ENCODE measurements at regions not wholly inside any gene's neighbourhood (a gene's known extent, or its start where the extent isn't known, plus 50 kb on each side); places are given as distances from the start of the nearest gene placed in this dataset.
"Not testable (repeated sequence)": the region's sequence is repeated elsewhere in the genome, so short reads cannot be mapped to it uniquely, and the experiment has no call there.

DNA sequence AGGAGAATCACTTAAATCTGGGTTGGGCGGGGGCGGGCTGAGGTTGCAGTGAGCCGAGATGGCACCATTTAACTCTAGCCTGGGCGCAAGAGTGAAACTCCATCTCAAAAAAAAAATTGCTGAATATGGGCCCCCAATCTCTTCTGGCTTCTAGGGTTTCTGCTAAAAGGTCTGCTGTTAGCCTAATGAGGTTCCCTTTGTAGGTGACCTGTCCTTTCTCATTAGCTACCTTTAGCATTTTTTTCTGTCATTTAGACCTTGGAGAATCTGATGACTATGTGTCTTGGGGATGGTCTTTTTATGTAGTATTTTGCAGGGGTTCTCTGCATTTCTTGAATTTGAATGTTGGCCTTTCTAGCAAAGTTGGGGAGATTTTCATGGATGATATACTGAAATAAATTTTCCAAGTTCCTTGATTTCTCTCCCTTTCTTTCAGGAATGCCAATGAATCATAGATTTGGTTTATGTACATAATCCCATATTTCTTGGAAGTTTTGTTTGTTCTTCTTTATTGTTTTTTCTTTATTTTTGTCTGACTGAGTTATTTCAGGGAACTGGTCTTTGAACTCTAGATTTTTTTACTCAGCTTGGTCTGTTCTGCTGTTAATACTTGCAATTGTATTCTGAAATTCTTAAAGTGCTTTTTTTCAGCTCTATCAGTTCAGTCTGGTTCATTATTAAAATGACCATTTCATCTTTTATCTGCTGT is 181.5 kb downstream of the TTC6 start:
- H3K4me3 ChIP-seq = no peak overlapping the region
- FAIRE-seq = no peak
- ATAC-seq = no peak
- no peak for DNase-seq
- TF ChIP-seq, protein P1, sequence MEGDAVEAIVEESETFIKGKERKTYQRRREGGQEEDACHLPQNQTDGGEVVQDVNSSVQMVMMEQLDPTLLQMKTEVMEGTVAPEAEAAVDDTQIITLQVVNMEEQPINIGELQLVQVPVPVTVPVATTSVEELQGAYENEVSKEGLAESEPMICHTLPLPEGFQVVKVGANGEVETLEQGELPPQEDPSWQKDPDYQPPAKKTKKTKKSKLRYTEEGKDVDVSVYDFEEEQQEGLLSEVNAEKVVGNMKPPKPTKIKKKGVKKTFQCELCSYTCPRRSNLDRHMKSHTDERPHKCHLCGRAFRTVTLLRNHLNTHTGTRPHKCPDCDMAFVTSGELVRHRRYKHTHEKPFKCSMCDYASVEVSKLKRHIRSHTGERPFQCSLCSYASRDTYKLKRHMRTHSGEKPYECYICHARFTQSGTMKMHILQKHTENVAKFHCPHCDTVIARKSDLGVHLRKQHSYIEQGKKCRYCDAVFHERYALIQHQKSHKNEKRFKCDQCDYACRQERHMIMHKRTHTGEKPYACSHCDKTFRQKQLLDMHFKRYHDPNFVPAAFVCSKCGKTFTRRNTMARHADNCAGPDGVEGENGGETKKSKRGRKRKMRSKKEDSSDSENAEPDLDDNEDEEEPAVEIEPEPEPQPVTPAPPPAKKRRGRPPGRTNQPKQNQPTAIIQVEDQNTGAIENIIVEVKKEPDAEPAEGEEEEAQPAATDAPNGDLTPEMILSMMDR (IDR thresholded peaks at IDR 0.05) = no peak
- no peaks in the 10 kb centered on the region for H3K27me3 ChIP-seq
- intact Hi-C loops (cut with DNase I) = no loop called here
- no peak overlapping the region for H3K27ac ChIP-seq
- WGBS, 2 donors = 85 to 91% methylated on average over 4 of the region's 4 CpGs
- no peaks in the 10 kb centered on the region for H3K36me3 ChIP-seq
- no peaks in the 10 kb centered on the region for H3K4me1 ChIP-seq
- H3K9me3 ChIP-seq = no peaks in the 10 kb centered on the region

DNA sequence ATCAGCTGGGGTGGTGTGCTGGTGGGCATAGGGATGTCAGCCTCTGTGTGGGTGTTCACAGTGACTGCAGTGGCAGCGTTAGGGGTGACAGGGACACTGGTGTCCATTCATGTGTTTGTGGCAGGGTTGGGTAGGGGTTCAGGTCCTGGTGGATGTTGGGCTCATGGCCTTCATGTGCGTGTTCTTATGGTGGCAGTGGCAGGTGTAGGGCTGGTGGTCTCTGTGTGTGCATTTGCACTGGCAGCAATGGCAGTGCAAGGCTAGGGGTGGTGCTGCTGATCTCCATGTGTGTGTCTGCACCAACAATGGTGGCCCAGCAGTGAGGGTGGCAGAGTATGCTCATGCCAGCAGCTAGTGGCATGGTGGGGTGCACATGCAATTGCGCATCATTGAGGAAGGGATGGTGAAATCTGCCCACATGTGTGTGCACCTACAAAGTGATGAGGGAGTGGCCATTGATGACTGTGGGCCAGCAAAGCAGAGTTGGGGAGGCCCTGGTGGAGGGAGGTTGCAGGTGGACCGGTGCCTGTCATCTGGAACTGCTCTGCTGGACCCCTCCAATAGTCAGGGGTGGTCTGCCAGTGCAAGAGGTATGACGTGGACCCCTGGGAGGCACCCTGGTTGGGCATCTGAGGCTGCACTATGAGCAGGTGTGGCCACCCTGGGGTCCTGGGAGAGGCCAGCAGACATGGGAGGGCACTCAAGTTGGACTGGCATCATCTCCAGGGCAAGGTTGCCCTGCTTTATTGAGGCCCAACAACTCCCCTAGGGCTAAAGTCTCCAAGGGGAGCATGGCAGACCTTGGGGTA is 182.9 kb downstream of the TTC6 start:
- FAIRE-seq (no peak), DNase-seq (peak in 1 of 6 donors; percentile 33), ATAC-seq (no peak)

DNA sequence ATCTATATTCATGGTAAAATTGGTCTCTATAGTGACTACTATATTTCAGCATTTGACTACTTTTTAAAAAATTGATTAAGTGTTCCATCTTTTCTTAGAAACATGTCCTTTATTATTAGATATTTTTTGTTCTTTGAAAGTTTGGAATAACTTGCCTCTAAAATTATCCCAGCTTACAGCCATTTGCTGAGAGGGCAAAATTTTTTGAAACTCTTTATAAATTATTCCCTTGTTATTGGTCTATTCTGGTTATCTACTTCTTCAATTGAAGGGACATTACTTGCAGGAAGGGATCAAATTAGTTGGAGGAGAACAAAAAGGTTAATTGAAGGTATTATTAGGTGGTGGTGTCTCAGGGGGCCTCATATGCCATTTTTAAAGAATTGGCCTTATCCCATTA is 184.1 kb downstream of the TTC6 start:
- Histone ChIP-seq H3K4me3 (no peak overlapping the region), H3K27ac (no peak overlapping the region), H3K27me3 (no peaks in the 10 kb centered on the region), H3K4me1 (no peaks in the 10 kb centered on the region), H3K9me3 (no peaks in the 10 kb centered on the region), H3K36me3 (no peaks in the 10 kb centered on the region)
- TF ChIP-seq, protein P1 (IDR thresholded peaks at IDR 0.05) = no peak
- intact Hi-C loops (cut with DNase I) = no loop called here
- ATAC-seq (no peak), DNase-seq (no peak), FAIRE-seq (no peak)

More for the DNA sequence above, 182.9 kb downstream of the TTC6 start:
- 73 to 81% methylated on average over 5 of the region's 5 CpGs for WGBS, 2 donors
- Histone ChIP-seq H3K9me3 (no peaks in the 10 kb centered on the region), H3K27me3 (no peaks in the 10 kb centered on the region), H3K4me1 (no peaks in the 10 kb centered on the region), H3K4me3 (no peak overlapping the region), H3K36me3 (no peaks in the 10 kb centered on the region), H3K27ac (no peak overlapping the region)
- TF ChIP-seq, protein P1 (IDR thresholded peaks at IDR 0.05) = no peak
- intact Hi-C loops (cut with DNase I) = no loop called here

DNA sequence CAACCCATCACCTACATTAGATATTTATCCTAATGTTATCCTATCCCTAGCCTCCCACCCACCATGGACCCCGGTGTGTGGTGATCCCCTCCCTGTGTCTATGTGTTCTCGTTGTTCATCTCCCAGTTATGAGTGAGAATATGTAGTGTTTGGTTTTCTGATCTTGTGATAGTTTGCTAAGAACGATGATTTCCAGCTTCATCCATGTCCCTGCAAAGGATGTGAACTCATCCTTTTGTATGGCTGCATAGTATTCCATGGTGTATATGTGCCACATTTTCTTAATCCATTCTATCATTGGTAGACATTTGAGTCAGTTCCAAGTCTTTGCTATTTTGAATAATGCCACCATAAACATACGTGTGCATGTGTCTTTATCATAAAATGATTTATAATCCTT is 185.3 kb downstream of the TTC6 start:
- H3K27ac ChIP-seq; intact Hi-C loops (cut with DNase I); ATAC-seq; H3K9me3 ChIP-seq; H3K36me3 ChIP-seq; DNase-seq; FAIRE-seq; H3K4me3 ChIP-seq; H3K27me3 ChIP-seq; H3K4me1 ChIP-seq: not testable (repeated sequence)
- WGBS, 2 donors = 66 to 87% methylated on average over 4 of the region's 4 CpGs

DNA sequence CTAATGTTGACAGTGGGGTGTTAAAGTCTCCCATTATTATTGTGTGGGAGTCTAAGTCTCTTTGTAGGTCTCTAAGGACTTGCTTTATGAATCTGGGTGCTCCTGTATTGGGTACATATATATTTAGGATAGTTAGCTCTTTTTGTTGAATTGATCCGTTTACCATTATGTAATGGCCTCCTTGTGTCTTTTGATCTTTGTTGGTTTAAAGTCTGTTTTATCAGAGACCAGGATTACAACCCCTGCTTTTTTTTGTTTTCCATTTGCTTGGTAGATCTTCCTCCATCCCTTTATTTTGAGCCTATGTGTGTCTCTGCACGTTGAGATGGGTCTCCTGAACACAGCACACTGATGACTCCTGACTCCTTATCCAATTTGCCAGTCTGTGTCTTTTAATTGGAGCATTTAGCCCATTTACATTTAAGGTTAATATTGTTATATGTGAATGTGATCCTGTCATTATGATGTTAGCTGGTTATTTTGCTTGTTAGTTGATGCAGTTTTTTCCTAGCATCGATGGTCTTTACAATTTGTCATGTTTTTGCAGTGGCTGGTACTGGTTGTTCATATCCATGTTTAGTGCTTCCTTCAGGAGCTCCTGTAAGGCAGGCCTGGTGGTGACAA is 188.9 kb downstream of the TTC6 start:
- H3K9me3 ChIP-seq; DNase-seq; intact Hi-C loops (cut with DNase I); H3K4me3 ChIP-seq; FAIRE-seq; H3K4me1 ChIP-seq; H3K27me3 ChIP-seq; H3K27ac ChIP-seq; H3K36me3 ChIP-seq; ATAC-seq: not testable (repeated sequence)
- WGBS, 2 donors = 50 to 56% methylated on average over 3 of the region's 3 CpGs

- DNase-seq; H3K27ac ChIP-seq; H3K9me3 ChIP-seq; H3K36me3 ChIP-seq; intact Hi-C loops (cut with DNase I); H3K27me3 ChIP-seq; H3K4me3 ChIP-seq; H3K4me1 ChIP-seq; ATAC-seq; FAIRE-seq: not testable (repeated sequence)
Measured at GRCh38 chr14:37784827-37785223, 189.4 kb downstream of the TTC6 start.

GRCh38 chr14:37785298-37785697 is 189.9 kb downstream of the TTC6 start:
- H3K27me3 ChIP-seq; intact Hi-C loops (cut with DNase I); H3K4me3 ChIP-seq; ATAC-seq; FAIRE-seq; H3K36me3 ChIP-seq; H3K27ac ChIP-seq; H3K4me1 ChIP-seq; H3K9me3 ChIP-seq; DNase-seq: not testable (repeated sequence)
- 70 to 75% methylated on average over 9 of the region's 9 CpGs for WGBS, 2 donors

- WGBS, 2 donors = 69 to 81% methylated on average over 13 to 14 of the region's 14 CpGs
- FAIRE-seq = not testable (repeated sequence)
Measured at GRCh38 chr14:37786114-37786625, 190.7 kb downstream of the TTC6 start.

More at GRCh38 chr14:37786114-37786625, 190.7 kb downstream of the TTC6 start:
- H3K4me3 ChIP-seq; H3K27ac ChIP-seq; H3K36me3 ChIP-seq; H3K4me1 ChIP-seq; H3K27me3 ChIP-seq; ATAC-seq; H3K9me3 ChIP-seq; intact Hi-C loops (cut with DNase I): not testable (repeated sequence)
- peak in 1 of 6 donors; percentile 28 for DNase-seq
